T-helper 2 cell treated with Interferon-gamma antibody and Interleukin-4, amounts not matched to agents 5 μg/mL and 100 μg/mL, for 36 hours (primary cell): ENCODE measurements at regions not wholly inside any gene's neighbourhood (a gene's known extent, or its start where the extent isn't known, plus 50 kb on each side); places are given as distances from the start of the nearest gene placed in this dataset.
"Not testable (repeated sequence)": the region's sequence is repeated elsewhere in the genome, so short reads cannot be mapped to it uniquely, and the experiment has no call there.

Experiments used
- DNase-seq: peaks from one replicate; pipeline ENCODE4 v3.0.0; 2021; ENCODE audit warnings: low spot score
- H3K27ac Mint-ChIP-seq: one replicate; pipeline ENCODE4 v1.8.0; 2021; ENCODE audit warnings: mild to moderate bottlenecking, mixed read lengths
- H3K27me3 Mint-ChIP-seq: one replicate; pipeline ENCODE4 v1.8.0; 2021; ENCODE audit warnings: low read depth, mixed read lengths
- H3K36me3 Mint-ChIP-seq: one replicate; pipeline ENCODE4 v1.8.0; 2021; ENCODE audit warnings: low read depth, mixed read lengths
- H3K4me1 Mint-ChIP-seq: one replicate; pipeline ENCODE4 v1.8.0; 2021; ENCODE audit warnings: low read depth, mixed read lengths
- H3K4me3 Mint-ChIP-seq: one replicate; pipeline ENCODE4 v1.8.0; 2022; ENCODE audit warnings: mild to moderate bottlenecking, moderate library complexity, mixed read lengths
- H3K9me3 Mint-ChIP-seq: one replicate; pipeline ENCODE4 v1.8.0; 2021; ENCODE audit warnings: mixed read lengths

DNA sequence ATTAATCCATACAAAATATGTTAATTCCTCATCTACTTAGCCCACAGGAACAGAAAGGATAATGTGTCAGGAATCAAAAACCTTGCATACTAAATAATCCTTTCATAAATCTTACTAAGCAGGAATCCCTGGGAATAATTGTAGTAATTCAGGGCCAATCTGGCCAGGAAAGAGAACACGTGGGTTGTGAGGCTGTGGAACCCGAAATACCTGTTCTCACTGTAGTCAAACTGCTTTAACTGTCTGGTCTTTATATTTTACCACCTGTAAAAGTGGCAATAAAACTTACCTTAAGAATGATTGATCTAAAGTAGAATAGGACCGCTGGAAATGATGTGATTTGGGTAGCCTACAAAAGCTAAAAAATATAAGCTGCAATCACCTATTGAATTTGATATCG lies 1620.9 kb downstream of the STIM2 start:
- no peaks in the 10 kb centered on the region for H3K27me3 Mint-ChIP-seq
- H3K4me1 Mint-ChIP-seq = no peaks in the 10 kb centered on the region
- H3K27ac Mint-ChIP-seq = no peak overlapping the region
- no peak for DNase-seq
- no peak overlapping the region for H3K4me3 Mint-ChIP-seq
- H3K36me3 Mint-ChIP-seq = no peaks in the 10 kb centered on the region
- H3K9me3 Mint-ChIP-seq = peaks cover 13% of the 10 kb centered on the region

DNA sequence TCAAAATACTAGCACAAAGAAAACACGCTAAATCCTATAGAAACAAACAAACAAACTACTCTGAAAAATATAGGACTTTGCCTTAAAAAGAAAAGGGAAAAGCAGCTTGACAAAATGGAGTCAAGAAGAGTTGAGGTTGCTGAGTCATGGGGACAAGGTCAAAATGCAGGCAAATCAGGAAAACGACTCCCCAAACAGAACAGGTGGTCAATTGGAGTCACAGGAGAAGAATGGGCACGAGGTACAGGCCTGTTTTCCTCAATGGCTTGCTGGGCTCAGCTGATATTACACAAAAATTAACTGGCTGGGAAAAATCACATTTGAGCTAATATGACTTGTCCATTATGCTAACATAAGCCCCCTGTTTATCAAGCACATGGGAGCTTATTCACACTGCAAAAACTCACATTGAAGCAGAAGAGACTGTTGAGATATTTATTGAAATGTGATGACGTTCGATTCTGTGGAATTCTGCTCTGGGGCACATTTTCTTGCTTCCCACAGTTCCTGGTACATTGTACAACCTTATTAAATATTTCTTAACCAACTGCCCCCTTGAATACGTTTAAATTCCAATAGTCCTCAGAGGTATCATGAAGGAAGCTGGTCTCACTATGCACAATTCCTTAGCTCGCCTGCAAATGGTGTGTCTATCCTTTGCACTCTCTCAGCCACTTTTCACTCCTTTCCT lies 1622.1 kb downstream of the STIM2 start:
- Mint-ChIP-seq H3K27me3 (no peaks in the 10 kb centered on the region), H3K4me3 (no peak overlapping the region), H3K36me3 (no peaks in the 10 kb centered on the region), H3K9me3 (peaks cover 20% of the 10 kb centered on the region), H3K27ac (no peak overlapping the region), H3K4me1 (no peaks in the 10 kb centered on the region)
- no peak for DNase-seq

DNA sequence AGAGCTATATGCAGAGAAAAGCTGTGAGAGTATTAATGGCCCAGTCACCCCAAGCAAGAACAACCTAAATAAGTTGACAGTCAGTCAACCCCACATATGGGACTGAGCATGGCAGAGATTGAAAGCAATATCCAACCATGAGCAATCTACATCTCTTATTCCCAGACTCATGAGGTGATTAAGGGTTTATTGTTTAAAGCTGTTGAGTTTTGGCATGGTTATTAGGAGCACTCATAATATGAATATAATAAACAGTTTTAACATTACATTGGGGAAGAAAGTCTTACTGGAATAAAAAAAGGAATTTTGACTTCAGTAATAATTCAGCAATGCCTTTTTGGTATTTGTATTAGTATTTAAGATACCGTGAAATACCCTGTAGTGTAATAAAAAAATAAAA lies 1627.4 kb downstream of the STIM2 start:
- DNase-seq = no peak
- Mint-ChIP-seq H3K4me1 (no peaks in the 10 kb centered on the region), H3K36me3 (no peaks in the 10 kb centered on the region), H3K4me3 (no peak overlapping the region), H3K27ac (no peak overlapping the region), H3K9me3 (peaks cover 30% of the 10 kb centered on the region), H3K27me3 (no peaks in the 10 kb centered on the region)

DNA sequence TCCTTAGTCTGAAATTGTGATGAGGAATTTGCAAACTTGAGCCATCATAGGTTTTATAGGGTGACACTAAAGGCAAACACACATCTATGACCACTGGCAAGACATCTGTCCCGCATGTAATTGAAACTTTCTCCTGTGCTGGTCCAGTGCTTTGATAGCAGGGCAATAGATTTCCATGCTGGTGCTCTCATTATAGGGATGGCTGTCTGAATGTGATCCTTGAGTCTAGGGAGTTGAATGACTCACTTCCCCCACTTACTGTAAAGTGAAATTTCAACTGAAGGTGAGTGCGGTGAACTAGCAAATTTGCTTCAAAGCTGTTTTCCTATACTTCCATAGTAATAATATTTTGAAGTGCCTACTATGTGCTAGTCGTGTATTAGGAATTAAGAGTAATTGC lies 1630.0 kb downstream of the STIM2 start:
- H3K4me3 Mint-ChIP-seq = no peak overlapping the region
- H3K4me1 Mint-ChIP-seq = no peaks in the 10 kb centered on the region
- no peaks in the 10 kb centered on the region for H3K27me3 Mint-ChIP-seq
- peaks cover 32% of the 10 kb centered on the region for H3K9me3 Mint-ChIP-seq
- no peak overlapping the region for H3K27ac Mint-ChIP-seq
- no peak for DNase-seq
- H3K36me3 Mint-ChIP-seq = no peaks in the 10 kb centered on the region

DNA sequence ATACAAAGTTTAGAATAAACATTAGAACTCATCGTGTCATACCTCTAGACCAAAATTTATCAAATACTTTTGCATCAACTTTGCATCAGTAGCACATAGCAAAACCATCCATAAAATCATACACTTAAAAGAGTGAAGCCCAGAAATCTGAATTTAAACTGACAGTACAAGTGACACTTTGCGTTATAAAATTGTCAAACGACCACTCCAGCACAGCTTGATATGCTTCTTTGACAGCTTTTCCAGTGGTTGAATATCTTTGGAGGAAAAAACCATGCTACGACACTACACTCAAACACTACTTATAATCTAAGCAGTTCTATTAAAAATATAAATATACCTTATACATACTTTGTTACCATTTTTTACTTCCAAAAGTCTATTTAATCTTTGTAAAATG lies 1644.4 kb downstream of the STIM2 start:
- DNase-seq = no peak
- Mint-ChIP-seq H3K4me1 (no peaks in the 10 kb centered on the region), H3K27me3 (no peaks in the 10 kb centered on the region), H3K4me3 (no peak overlapping the region), H3K36me3 (no peaks in the 10 kb centered on the region), H3K9me3 (peaks cover 35% of the 10 kb centered on the region), H3K27ac (no peak overlapping the region)

DNA sequence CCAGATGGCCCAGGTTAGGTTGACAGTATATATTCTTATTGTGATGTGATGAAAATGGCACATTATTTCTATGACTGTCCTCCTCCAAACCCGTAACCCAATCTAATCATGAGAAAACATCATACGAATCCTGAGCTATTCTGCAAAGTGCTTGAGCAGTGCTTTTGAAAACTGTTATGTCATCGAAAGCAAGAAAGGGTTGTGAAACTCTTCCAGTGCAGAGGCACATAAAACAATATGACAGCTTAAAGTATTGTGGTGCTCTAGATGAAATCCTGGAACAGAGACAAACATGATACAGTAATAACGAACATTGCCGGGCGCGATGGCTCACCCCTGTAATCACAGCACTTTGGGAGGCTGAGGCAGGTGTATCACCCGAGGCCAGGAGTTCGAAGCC lies 1648.0 kb downstream of the STIM2 start:
- no peak for DNase-seq
- Mint-ChIP-seq H3K4me1 (no peaks in the 10 kb centered on the region), H3K27ac (no peak overlapping the region), H3K9me3 (peaks cover 28% of the 10 kb centered on the region), H3K36me3 (no peaks in the 10 kb centered on the region), H3K27me3 (no peaks in the 10 kb centered on the region), H3K4me3 (no peak overlapping the region)

DNA sequence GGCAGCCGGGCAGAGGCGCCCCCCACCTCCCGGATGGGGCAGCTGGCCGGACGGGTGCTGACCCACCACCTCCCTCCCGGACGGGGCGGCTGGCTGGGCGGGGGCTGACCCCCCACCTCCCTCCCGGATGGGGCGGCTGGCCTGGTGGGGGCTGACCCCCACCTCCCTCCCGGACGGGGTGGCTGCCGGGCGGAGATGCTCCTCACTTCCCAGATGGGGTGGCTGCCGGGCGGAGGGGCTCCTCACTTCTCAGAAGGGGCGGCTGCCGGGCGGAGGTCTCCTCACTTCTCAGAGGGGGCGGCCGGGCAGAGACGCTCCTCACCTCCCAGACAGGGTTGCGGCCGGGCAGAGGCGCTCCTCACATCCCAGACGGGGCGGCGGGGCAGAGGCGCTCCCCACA lies 1654.1 kb downstream of the STIM2 start:
- not testable (repeated sequence) for H3K36me3 Mint-ChIP-seq, DNase-seq, H3K4me1 Mint-ChIP-seq, H3K4me3 Mint-ChIP-seq, H3K27me3 Mint-ChIP-seq, H3K27ac Mint-ChIP-seq
- peaks cover 24% of the 10 kb centered on the region for H3K9me3 Mint-ChIP-seq

DNA sequence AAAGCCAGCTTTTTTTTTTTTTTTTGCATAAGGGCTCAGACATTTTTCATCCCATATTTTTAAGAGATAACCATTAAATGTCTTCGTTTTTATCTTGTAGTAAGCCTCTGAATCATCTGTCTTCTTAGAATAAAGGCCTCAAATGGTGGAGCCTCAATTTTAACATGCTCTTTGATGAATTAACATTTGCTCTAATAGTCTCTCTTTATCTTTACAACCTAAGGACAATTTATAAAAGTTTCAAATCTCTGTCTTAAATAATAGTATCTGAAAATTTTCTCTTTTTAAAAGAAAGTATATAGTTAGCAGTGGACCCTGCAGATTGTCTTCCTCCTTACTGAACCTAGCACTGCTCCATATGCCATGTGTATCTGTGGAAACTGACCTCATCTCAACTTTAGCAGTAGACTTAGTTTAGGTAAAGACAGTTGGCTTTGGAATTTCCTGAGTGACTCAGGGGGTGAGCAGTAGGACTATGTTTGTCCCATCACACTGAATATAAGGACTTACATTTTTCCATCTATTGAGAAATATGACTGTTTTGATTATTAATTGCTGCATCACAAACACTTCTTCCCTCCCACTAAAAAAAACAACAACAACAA lies 1658.0 kb downstream of the STIM2 start:
- Mint-ChIP-seq H3K9me3 (peaks cover 30% of the 10 kb centered on the region), H3K27me3 (no peaks in the 10 kb centered on the region), H3K4me3 (no peak overlapping the region), H3K27ac (no peak overlapping the region), H3K36me3 (no peaks in the 10 kb centered on the region), H3K4me1 (no peaks in the 10 kb centered on the region)
- no peak for DNase-seq

DNA sequence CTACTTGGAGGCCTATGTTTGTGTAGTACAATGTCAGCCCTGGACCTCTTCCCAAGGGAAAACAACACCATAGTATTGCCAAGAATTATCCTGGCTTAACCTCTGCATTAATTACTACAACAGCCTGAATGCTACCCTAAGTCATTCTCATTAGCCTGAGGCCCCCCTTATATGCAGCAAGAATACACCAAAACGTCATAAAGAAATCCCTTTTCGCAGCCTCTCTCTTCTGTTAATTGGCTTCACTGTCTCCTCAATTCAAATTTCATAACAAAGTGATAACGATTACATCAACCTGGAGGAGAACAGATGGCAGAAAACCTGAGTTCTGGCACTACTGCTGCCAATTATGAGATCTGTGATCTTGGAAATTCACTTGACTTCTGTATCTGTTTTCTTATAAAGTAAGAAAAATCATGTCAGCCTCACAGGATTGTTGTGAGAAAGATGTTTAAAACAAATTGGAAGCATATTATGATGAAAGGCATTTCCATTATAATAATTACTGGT lies 1663.1 kb downstream of the STIM2 start:
- Mint-ChIP-seq H3K27ac (no peak overlapping the region), H3K4me3 (no peak overlapping the region), H3K27me3 (no peaks in the 10 kb centered on the region), H3K4me1 (no peaks in the 10 kb centered on the region), H3K36me3 (no peaks in the 10 kb centered on the region), H3K9me3 (peaks cover 34% of the 10 kb centered on the region)
- no peak for DNase-seq

DNA sequence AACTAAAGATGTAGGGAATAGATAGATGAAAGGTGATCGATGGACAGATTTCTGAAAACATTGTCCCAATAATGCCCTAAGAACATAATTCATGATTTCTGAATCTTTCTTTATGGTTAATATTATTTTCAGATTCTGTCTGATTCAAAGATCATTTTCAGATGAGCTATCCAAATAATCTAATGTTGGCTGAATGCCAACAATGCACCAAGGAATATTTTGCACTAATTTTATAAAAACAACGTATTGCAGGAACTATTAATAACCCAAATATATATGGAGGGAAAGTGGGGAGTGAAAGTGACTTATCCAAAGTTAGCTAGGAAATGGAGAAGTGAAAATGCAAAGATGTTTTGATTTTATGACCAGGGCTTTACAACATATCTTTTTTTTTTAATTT lies 1675.5 kb downstream of the STIM2 start:
- no peak overlapping the region for H3K27ac Mint-ChIP-seq
- H3K9me3 Mint-ChIP-seq = peaks cover 20% of the 10 kb centered on the region

DNA sequence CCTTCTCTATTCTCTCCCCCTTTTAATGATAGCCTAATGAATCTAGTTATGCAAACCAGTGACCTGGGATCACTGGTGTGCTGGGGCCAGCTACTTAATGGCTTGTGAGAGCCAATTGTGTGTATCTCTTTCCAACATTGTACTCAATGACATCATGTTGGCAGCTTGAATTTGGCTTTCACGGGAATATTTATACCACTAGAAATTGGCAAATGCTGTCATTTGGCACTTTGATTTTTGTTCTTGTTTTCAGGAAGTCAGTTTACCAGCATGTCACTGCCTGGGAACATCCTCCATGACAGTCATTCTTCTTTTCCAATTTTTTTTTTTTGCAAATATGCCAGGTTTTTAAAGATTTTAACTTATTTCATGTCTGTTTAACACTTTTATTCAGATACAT lies 1685.3 kb downstream of the STIM2 start:
- no peak overlapping the region for H3K27ac Mint-ChIP-seq

More for the DNA sequence above, 1675.5 kb downstream of the STIM2 start:
- no peaks in the 10 kb centered on the region for H3K4me1 Mint-ChIP-seq
- H3K27me3 Mint-ChIP-seq = no peaks in the 10 kb centered on the region
- no peak overlapping the region for H3K4me3 Mint-ChIP-seq
- no peaks in the 10 kb centered on the region for H3K36me3 Mint-ChIP-seq
- DNase-seq = no peak

DNA sequence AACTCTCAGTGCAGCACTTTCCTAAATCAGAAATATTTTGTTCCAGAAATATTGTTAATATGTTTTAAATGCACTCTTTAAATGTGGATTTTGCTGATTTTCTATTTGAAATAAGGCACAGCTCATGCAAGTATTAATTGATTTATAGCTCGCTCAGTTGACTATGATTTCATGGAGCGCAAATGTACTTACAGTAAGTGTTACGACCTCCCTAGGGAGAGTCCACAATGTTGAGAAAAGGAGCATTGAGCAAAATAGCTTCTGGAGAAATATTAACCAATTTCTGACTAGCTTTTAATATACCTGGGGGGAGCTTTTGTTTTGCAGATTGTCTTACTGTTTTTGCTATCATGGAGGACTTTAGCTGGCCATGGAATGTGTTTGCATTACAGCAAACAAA lies 1687.5 kb downstream of the STIM2 start:
- H3K4me3 Mint-ChIP-seq = no peak overlapping the region
- no peak for DNase-seq
- H3K36me3 Mint-ChIP-seq = no peaks in the 10 kb centered on the region
- no peaks in the 10 kb centered on the region for H3K4me1 Mint-ChIP-seq
- no peaks in the 10 kb centered on the region for H3K27me3 Mint-ChIP-seq
- H3K9me3 Mint-ChIP-seq = peaks cover 14% of the 10 kb centered on the region
- no peak overlapping the region for H3K27ac Mint-ChIP-seq

More for the DNA sequence above, 1685.3 kb downstream of the STIM2 start:
- H3K36me3 Mint-ChIP-seq = no peaks in the 10 kb centered on the region
- no peak for DNase-seq
- no peak overlapping the region for H3K4me3 Mint-ChIP-seq
- peaks cover 20% of the 10 kb centered on the region for H3K9me3 Mint-ChIP-seq
- no peaks in the 10 kb centered on the region for H3K4me1 Mint-ChIP-seq
- H3K27me3 Mint-ChIP-seq = no peaks in the 10 kb centered on the region

DNA sequence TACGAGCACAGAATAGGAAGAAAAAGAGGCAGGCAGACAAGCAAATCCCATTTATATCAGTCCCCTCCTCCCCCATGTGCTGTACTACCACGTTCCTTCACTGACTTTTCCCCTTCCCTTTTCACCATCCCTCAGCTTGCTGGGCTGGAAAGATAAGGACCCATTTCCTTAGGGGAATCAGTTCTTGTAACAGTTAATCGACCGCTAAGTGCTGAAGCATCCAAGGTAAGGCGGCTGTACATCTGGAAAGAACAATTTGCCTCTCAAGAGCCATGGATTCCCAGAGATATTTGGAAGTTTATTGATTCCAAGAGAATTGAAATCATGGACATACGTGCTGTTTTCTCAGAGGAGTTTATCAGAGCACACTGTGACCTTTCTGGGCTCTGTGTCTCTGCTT lies 1688.0 kb downstream of the STIM2 start:
- H3K27me3 Mint-ChIP-seq = no peaks in the 10 kb centered on the region
- peaks cover 18% of the 10 kb centered on the region for H3K9me3 Mint-ChIP-seq
- no peak overlapping the region for H3K4me3 Mint-ChIP-seq
- no peaks in the 10 kb centered on the region for H3K4me1 Mint-ChIP-seq
- H3K36me3 Mint-ChIP-seq = no peaks in the 10 kb centered on the region
- DNase-seq = no peak
- H3K27ac Mint-ChIP-seq = no peak overlapping the region

DNA sequence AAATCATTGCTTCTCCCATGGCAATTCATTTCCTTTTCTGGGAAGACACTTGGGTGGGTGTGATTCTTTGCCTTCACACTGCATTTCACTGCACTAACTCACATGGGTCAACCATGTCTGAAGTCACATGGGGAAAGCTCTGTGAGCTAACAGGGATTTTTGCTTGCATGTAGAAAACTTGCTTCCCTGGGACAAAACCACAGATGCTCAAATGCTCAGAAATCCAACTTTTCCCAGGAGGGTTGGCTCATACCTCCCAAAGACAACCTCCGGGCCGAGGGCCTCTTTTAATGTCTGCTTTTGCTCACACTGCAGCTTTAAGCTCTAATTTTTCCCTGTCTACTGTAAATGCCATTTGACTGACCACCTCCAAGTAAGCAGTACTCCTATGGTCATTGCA lies 1695.2 kb downstream of the STIM2 start:
- Mint-ChIP-seq H3K4me1 (no peaks in the 10 kb centered on the region), H3K9me3 (peaks cover 26% of the 10 kb centered on the region), H3K4me3 (no peak overlapping the region), H3K36me3 (no peaks in the 10 kb centered on the region), H3K27me3 (no peaks in the 10 kb centered on the region), H3K27ac (no peak overlapping the region)
- no peak for DNase-seq

DNA sequence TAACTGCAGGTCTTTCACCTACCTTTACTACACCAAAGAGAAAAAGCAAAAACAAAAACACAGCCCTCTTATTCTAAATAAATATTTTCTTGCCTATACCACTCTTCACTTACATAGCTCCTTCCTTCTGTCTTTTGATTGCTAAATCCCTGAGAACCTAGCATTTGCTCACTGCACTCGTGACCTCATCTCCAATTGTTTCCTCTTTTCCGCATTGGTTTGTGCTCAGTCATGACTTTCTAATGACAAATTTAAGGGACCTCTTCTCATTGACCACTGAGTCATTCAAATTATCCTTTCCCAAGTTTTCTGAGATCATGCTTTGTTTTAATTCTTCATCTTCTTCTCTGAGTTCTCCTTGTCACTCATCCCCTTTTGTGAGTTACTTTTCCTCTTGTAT lies 1697.1 kb downstream of the STIM2 start:
- no peak for DNase-seq

More for the DNA sequence above, 1697.1 kb downstream of the STIM2 start:
- Mint-ChIP-seq H3K36me3 (no peaks in the 10 kb centered on the region), H3K4me3 (no peak overlapping the region), H3K9me3 (peaks cover 26% of the 10 kb centered on the region), H3K4me1 (no peaks in the 10 kb centered on the region), H3K27me3 (no peaks in the 10 kb centered on the region), H3K27ac (no peak overlapping the region)
